ENCODE measurements at regions not wholly inside any gene's neighbourhood (a gene's known extent, or its start where the extent isn't known, plus 50 kb on each side); places are given as distances from the start of the nearest gene placed in this dataset.
"Not testable (repeated sequence)": the region's sequence is repeated elsewhere in the genome, so short reads cannot be mapped to it uniquely, and the experiment has no call there.

- no peak for DNase-seq (ENCODE audit: low spot score)
Measured at GRCh38 chr15:69602921-69603320, 150.3 kb downstream of the RPLP1 start.

GRCh38 chr15:69603369-69604071, 150.9 kb downstream of the RPLP1 start:
- DNase-seq (ENCODE audit: low spot score): no peak

GRCh38 chr15:69604072-69604411, 151.4 kb downstream of the RPLP1 start:
- DNase-seq (ENCODE audit: low spot score): no peak

- DNase-seq (ENCODE audit: low spot score): no peak
Measured at GRCh38 chr15:69606144-69606543, 153.5 kb downstream of the RPLP1 start.

GRCh38 chr15:69606921-69607500, 154.4 kb downstream of the RPLP1 start:
- no peak for DNase-seq (ENCODE audit: low spot score)

GRCh38 chr15:69608661-69609060, 156.0 kb downstream of the RPLP1 start:
- DNase-seq (ENCODE audit: low spot score): no peak

- no peak for DNase-seq (ENCODE audit: low spot score)
Measured at GRCh38 chr15:69609176-69609575, 156.6 kb downstream of the RPLP1 start.

- no peak for DNase-seq (ENCODE audit: low spot score)
Measured at GRCh38 chr15:69609776-69610175, 157.2 kb downstream of the RPLP1 start.

GRCh38 chr15:69610277-69610676, 157.7 kb downstream of the RPLP1 start:
- DNase-seq (ENCODE audit: low spot score): no peak

GRCh38 chr15:69610858-69611257, 158.2 kb downstream of the RPLP1 start:
- no peak for DNase-seq (ENCODE audit: low spot score)

GRCh38 chr15:69612112-69612511, 159.5 kb downstream of the RPLP1 start:
- no peak for DNase-seq (ENCODE audit: low spot score)

GRCh38 chr15:69613182-69613581, 160.6 kb downstream of the RPLP1 start:
- no peak for DNase-seq (ENCODE audit: low spot score)

GRCh38 chr15:69613988-69614387, 161.4 kb downstream of the RPLP1 start:
- DNase-seq (ENCODE audit: low spot score): no peak

GRCh38 chr15:69615736-69616135, 163.1 kb downstream of the RPLP1 start:
- peak; percentile 42 for DNase-seq (ENCODE audit: low spot score)

GRCh38 chr15:69616558-69616957, 163.9 kb downstream of the RPLP1 start:
- no peak for DNase-seq (ENCODE audit: low spot score)

GRCh38 chr15:69617144-69617543, 164.5 kb downstream of the RPLP1 start:
- not testable (repeated sequence) for DNase-seq (ENCODE audit: low spot score)

- no peak for DNase-seq (ENCODE audit: low spot score)
Measured at GRCh38 chr15:69623392-69624154, 171.0 kb downstream of the RPLP1 start.

- no peak for DNase-seq (ENCODE audit: low spot score)
Measured at GRCh38 chr15:69624155-69624520, 171.5 kb downstream of the RPLP1 start.

GRCh38 chr15:69624816-69625215, 172.2 kb downstream of the RPLP1 start:
- DNase-seq (ENCODE audit: low spot score): no peak

GRCh38 chr15:69625328-69625727, 172.7 kb downstream of the RPLP1 start:
- DNase-seq (ENCODE audit: low spot score): no peak

- no peak for DNase-seq (ENCODE audit: low spot score)
Measured at GRCh38 chr15:69626095-69627066, 173.8 kb downstream of the RPLP1 start.

GRCh38 chr15:69627548-69628158, 175.0 kb downstream of the RPLP1 start:
- DNase-seq (ENCODE audit: low spot score): no peak
